ENCODE measurements at regions not wholly inside any gene's neighbourhood (a gene's known extent, or its start where the extent isn't known, plus 50 kb on each side); places are given as distances from the start of the nearest gene placed in this dataset.
"Not testable (repeated sequence)": the region's sequence is repeated elsewhere in the genome, so short reads cannot be mapped to it uniquely, and the experiment has no call there.

DNA sequence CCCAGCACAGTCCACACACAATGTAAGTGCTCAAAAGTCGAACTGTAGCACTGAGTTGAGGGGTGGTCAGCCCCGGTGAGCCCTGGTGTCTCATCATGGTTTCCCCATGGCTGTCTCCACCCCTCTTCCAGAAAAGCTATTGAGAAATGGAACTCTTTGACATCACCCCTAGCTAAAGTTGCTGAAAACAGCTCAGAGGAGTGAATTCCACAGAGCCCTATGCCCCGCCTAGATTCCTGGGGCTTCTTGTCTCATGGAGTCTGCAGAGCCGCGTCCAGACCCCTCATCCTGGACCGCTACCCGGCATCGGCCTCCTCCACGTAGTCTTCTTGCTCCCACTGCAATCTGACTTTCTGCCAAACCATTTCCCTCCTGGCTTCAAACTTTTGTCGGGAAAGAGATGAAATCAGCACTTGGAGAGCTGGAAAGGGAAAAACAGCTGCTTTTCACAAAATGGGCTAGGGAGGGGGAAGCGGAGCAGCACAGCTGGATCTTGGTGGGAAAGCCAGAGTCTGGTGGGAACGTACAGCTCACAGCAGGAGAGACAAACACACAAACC lies 132.2 kb downstream of the SNX5 start:
- DNase-seq (ENCODE audit: low read depth), result no peak

DNA sequence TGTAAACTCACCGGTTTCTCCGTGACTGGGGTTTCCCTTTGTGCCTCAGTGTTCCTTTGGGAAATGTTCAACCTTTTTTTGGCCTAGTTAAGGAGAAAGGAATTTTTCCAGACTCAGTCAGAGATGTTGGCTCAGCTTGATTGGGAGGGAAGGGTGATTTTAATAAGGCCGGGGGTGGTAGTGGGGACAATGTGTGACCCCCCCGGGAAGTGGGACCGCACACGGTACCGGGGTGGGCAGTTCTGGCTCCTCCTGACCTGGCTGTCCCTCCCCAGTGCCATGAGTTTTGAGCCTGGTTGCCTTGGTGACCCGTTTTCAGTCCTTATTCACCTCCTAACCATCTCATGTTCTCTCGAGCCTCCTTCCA lies 132.7 kb downstream of the SNX5 start:
- DNase-seq (ENCODE audit: low read depth), result no peak

DNA sequence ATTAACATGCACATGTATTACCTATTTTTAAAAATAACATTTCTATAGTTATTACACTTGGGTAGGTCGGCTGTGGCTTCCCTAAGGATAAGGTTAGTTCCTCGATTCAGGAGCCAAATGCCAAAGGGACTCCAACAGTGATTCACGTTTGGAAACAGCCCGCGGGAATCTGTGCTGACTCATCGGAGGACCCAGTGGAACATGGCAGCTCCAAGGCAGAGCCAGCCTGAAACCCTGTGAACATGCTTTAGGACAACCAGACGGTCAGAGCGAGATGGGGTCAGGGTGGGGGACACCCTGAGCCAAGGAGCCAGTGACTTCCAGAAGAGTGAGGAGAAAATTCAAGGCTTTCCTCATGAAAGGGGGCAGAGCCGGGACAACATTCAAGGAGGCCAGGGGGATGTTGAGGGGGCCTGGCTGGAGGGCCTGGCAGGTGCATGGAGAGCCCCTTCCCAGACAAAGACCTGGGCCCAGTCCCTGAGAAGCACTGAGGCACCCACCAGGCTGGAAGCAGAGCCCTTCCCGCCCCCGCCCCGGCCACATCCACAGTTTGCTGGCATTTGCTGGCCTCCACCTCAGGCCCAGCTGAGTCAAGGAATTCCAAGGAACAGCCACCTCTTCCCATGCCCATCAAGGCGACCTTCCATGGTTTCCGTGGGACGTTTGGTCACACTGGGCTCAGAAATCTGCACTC lies 133.2 kb downstream of the SNX5 start:
- no peak for DNase-seq (ENCODE audit: low read depth)

DNA sequence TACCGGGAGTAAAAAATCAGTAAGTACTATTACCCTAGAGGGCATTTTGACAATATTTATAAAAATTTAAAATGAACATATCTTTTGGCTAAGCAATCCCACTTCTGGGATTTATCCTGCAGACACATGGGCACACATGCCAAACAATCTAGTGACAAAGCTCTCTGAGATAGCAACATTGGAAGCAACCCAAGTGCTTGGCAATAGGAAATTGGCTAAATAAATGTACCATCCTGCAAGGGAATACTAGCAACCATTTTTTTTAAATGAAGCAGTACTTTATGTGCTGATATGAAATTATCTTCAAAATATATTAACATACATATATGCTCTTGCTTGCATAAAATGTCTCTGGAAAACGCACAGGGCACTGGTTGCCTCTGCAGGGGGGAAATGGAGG lies 133.8 kb downstream of the SNX5 start:
- DNase-seq (ENCODE audit: low read depth), result no peak

DNA sequence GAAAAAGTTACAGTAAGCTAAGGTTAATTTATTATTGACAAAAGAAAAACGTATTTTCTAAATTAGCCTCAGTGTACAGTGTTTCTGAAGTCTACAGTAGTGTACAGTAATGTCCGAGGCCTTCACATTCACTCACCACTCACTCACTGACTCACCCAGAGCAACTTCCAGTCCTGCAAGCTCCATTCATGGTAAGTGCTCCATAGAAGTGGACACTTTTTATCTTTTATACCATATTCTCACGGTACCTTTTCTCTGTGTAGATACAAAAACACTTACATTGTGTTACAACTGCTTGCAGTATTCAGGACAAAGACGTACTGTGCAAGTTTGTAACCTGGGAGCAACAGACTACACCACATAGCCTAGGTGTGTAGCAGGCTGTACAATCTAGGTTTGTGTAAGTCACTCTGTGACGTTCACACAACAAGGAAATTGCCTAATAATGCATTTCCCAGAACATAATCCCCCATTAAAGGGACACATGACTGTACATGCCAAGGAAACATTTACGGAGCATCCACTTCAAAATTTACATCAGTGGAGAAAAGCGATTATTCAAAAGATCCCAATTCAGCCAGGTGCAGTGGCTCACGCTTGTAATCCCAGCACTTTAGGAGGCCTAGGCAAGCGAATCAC lies 133.4 kb downstream of the BANF2 start:
- DNase-seq (ENCODE audit: low read depth), result no peak

DNA sequence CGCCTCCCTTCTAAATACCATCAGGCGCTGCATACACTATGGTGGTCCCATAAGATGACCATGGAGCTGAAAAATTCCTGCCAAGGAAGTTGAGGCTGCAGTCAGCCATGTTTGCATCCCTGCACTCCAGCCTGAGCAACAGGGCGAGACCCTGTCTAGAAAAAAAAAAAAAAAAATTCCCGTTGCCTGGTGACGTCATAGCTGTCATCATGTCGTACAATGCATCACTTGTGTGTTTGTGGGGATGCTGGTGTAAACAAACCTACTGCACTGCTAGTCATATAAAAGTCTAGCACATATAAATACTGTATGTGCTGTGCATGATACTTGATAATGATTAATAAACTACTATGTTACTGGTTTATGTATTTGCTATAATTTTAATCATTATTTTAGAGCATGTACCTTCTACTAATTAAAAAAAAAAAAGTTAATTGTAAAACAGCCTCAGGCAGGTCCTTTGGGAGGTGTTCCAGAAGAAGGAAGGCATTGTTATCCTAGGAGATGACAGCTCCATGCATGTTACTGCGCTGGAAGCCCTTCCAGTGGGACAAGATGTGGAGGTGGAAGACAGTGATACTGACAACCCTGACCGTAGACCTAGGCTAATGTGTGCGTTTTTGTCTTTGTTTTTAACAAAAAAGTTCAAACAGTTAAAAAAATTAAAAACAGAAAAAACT lies 132.6 kb downstream of the BANF2 start:
- no peak for DNase-seq (ENCODE audit: low read depth)

DNA sequence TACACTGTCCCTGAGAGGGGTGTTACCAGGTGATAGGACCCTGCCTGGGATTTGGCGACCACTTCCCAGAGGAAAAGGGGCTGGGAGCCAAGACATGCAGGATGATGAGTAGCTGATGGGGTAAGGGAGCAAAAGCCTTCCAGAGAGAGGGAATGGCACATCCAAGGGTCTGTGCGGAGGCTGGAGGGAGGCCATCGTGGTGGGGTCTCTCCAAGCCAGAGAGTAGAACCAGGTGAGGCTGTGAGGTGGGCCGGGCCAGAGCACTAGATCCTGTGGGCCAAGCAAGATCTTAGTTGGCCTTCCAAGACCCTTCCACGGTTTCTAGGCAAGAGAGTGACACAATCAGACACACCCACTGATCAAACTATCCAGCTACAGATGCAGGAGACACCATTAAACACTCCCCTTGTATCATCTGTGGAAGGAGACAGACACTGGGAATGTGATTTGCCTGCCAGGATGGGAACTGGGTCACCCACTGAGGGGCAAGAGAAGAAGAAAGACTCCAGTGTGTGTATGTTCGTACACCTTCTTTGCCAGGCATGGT lies 128.9 kb downstream of the BANF2 start:
- no peak for DNase-seq (ENCODE audit: low read depth)

DNA sequence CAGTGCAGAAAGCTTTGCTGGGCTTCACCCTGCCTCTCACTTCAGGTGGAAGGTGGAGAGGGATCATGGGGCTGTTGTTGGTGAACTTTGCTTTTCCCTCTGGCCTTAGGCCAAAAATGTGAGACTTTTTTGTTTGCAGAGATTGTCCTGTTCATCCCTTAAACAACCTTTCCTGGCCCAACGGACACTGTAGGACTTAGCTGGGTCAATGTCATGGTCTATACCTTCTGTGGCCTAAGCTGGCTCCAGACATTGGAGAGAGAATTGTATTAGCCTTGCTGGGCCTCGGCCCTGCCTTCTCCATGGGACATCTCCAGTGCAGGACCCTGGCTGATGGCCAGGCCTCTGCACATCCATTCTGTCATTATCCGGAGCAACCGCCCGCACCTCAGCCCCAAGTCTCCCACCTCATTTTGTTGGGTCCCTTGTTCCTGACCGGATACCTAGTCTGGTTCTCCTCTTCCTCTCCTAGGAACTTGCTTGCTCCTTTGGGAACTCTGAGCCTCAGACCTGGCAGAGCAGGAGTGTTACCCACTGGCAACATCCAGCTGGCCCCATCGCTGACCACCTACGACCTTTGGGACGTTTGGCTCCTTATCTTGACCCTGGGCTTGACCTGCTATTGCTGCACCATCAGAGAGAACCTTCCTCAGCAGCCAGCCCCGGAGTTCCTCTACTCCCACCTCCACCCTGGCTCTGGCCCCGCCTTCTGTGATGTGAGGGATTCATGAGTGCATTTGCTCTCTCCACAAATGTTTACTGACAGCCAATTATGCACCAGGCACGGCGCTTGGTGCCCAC lies 128.2 kb downstream of the BANF2 start:
- no peak for DNase-seq (ENCODE audit: low read depth)

DNA sequence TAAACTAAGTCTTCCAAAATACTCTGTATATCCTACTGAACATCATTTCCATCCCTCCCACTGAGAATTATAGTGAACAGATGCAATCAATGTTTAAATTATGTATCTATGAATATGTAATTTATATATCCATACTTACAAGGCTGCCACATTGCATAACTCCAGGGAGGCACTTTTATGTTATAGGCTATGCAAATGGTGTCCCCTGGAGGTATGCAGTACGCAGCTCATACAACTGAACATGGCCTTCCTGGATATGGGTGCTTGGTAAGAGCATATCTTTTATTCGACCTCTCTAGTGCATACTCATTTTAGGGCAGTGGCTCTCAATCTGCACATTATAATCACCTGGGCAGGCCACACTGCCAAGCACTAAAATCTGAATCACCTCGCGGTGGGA lies 127.3 kb downstream of the BANF2 start:
- no peak for DNase-seq (ENCODE audit: low read depth)

DNA sequence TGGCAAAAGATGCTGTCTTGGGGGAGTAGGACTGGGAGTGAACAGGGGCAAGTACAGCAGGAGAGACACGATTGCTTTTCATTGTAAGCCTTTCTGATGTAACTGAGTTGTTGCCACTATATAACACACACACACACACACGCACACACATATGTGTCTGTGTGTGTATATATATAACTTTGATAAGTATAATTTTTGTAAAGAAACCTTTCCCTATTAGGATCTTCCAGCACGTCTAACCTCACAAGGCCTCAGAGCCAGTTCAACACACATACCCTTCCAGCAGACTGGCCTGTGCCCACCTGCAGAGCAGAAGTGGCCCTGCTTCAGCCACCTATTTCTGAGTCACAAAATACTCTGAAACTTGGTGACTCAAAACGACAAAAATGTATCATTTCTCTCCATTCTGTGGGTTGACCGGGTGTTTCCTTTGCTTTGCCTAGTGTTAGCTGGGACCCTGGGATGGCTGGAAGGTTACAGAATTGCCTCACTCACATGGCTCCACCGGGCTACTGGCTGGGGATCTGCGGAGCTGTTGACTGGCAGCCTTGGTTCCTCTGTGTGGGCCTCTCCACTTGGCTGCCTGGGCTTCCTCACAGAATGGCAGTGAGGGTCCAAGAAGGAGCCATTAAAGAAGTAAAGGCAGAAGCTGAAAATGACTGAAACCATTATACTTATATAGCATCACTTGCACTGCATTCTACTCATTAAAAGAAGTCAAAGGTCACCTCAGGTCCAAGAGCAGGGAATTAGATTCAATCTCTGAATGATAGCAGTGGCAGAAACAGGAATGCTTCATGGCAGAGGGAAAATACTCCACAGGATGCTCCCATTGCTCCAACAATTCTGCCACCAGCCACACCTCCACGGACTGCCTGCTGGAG lies 126.4 kb downstream of the BANF2 start:
- no peak for DNase-seq (ENCODE audit: low read depth)

DNA sequence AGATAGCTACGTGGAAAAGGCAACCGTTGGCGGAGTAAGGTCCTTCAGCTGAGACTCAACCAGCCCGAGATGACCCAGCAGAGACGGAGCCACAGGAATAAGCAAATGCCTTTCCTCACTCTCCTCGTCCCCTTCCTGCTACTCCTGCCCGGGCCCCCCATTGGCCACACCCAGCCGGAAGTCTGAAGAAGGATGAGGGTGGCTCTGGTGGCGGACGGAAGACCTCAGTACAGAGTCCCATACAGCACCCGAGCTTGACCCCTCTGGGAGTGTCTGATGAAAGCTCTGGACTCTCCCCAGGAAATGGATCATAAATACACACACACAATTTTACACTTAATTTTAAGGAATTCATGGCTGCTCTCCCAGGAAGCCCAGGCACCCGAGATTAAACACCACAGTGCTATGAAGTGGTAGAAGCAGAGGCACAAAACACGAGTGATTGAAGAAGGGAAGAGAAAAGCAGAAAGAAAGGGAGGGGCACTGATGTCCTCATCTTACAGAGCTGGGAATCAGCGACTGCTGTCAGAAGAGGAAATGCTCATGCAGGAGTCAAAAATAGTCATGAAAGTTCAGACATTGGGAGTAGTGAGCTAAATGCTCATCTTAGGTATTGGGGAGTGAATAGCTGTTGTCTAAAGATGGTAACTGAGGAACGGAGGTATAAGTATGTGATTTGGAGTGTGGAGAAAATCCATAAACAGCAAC lies 125.6 kb downstream of the BANF2 start:
- DNase-seq (ENCODE audit: low read depth), result no peak

DNA sequence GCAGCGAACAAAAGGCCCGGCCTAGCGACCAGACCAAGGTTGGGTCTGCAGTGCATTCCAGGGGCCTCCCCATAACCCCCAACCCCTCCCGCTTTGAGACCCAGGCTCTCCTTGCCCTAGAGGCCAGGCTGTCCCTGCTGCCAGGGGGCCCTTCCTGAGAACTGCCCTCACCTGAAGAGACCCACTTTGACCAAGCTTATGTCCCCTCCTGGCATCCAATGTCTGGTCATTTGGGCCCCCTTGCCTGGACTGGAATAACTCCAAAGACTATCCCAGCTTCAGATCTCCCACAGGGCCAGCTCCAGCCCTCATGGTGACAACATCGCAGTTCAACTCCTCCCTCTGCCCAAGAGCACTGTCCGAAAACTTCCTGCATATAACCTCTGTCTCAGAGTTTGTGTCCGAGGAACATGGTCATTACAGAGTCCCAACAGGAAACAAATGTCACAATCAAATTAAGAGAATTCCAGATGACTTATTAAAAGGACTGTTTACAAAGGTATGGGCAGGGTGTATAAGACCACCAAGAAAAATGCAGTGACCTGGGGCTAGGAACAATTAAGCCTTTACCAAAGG lies 125.0 kb downstream of the BANF2 start:
- DNase-seq (ENCODE audit: low read depth), result no peak

DNA sequence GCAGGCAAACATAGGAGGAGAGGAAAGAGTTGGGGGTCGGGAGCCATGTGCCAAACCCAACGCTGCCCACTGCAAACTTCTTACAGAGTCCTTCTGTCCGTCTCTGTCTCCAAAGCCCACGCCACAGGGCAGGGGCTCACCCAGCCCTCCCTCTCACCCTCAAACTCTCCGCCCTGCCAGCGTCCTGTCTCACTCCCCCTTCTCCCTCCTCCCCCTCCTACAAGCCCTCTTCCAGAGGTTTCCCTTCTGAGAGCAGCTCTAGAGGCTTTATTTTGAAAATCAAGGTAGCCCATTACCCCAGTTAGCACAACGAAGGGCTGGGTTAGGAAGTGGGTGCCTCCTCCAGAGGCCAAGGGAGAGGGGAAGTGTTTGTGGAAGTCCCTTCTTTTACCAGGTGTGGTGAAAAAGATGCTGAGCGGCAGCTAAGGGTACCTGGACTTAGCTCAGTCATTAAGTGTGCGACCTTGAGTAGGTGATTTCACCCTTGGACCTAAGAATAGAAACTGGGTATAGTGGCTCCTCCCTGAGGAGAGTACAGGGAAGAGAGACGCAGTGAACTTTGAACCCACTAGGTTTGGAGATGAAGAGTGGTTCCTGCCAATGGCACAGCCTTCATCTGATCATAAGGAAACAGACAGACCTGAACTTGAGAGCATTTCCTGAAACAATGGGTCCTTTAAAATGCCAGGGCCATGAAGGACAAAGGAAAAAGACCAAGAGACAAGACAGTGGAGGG lies 123.8 kb downstream of the BANF2 start:
- no peak for DNase-seq (ENCODE audit: low read depth)

DNA sequence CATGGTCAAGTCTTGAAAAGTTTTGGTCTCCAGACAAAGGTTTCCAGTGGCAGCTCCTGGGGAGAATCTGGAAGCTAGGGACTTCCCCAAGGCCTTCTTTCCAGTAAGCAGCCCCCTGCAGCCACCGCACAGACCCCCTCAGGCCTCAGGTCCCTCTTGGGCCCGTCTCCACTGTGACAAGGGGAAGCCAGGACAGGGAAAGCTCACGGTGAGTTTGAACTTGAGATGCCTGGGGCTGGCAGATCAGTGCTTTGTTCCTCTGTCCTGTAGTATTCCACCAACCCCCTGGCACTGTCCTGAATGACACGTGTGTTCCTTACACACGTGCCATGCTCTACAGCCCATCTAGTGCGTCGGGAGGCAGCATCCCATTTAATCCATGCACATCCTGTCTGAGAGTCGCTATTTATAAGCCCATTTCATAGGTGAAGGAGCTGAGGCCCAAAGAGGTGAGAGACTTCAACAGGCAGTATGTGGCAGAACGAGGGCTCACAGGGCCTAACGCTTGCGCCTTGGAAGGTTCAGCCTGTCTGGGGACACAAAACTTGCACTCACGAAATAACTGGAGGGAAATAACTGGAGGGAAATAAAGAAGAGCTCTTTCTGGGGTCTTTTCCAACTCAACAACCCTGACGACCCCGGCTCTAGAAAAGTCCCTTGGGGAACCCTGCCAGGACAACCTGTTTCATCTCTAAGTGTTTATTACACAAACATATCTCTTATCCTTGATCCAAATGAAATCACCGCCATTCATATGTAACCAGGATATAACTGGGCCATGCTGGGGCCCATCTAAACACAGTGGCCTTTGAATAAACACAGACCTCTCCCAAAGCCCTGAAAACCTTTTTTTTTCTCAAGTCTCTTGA lies 123.0 kb downstream of the BANF2 start:
- DNase-seq (ENCODE audit: low read depth), result no peak

DNA sequence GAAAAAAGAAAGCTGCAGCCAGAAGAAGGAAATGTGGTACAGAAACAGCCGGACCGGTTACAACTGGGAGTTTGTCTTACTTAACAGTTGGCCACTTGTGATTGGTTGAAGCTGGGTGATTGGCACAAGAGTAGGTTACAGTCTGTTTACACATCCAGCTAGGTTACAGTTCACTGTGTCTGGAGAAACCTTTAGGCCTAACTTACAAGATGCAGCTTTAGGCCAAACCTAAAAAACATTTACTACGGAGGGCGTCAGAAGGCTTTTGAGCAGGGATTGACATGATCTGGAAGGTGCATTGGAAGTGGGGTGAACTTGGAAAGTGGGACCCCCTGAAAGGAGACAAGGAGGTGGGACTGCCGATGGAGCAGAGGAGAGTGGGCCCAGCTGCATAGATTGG lies 122.3 kb downstream of the BANF2 start:
- DNase-seq (ENCODE audit: low read depth), result no peak

DNA sequence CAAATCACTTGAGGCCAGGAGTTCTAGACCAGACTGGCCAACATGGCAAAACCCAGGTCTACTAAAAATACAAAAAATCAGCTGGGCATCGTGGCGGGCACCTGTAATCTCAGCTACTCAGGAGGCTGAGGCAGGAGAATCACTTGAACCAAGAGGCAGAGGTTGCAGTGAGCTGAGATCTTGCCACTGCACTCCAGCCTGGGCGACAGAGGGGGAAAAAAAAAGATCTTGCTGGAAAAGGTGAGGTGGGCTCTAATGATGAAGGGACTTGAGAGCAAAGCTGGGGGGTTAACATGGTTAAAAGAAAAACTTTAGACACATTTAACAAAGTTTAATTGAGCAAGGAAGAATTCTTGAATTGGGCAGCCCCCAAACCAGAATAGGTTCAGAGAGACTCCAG lies 121.8 kb downstream of the BANF2 start:
- DNase-seq (ENCODE audit: low read depth), result not testable (repeated sequence)

DNA sequence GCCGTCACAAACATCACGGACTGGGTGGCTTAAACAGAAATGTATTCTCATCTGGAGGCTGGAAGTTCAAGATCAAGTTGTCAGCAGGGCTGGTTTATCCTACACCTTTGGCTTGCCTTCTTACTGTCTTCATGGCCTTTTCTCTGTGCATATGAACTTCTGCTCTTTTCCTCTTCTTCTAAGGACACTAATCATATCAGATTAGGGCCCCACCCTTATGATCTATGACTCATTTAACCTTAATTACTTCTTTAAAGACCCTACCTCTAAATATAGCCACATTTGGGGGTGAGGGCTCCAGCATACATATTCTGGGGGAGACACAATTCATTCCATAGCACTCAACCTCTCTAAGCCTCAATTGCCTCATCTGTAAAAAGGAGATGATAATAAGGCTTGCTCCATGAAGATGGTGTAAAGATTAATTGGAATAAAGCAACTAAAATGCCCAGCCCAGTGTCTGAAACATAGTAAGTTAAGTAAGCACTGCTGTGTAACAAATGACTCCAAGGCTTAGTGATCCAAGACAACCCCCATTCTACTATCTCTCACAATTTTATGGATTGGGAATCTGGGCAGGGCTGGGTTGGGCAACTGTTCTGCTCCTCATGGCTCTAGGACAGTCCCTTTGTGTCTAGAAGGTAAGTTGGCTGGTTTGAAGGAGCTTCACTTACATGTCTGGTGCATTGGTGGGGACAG lies 119.8 kb downstream of the BANF2 start:
- no peak for DNase-seq (ENCODE audit: low read depth)

DNA sequence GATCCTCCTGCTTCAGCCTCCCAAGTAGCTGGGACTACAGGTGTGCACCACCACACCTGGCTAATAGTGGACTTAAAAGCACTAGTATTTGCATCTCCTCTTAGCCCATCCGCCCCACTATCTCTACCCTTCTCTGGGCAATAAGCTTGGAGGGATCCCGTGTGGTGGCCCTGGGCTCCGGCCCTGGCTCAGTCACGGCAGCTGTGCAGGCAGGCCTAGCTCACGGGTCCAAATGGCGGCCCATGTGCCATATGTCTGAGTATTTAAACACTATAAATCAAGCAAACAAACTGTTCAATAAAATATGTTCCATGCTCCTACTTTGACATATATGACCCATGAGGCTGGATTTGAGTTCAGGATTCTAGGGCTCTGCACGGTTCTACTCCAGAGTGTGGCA lies 118.4 kb downstream of the BANF2 start:
- no peak for DNase-seq (ENCODE audit: low read depth)

Measured in activated T-helper 1 cell treated with Interleukin-2 at 50 U/mL for 16 hours (primary cell).